Trophoblast cell (in vitro differentiated cells and primary cell): ENCODE measurements at regions not wholly inside any gene's neighbourhood (a gene's known extent, or its start where the extent isn't known, plus 50 kb on each side); places are given as distances from the start of the nearest gene placed in this dataset.

ENCODE experiments used
- DNase-seq, 2 donors: peaks; one replicate each; pipeline ENCODE4 v3.0.0-alpha.2; 2016
- H2AFZ ChIP-seq: 2 replicates; pipeline ENCODE4 v1.6.1; 2013; ENCODE audit warnings: low read length, moderate library complexity, mild to moderate bottlenecking; ENCODE audit not compliant: insufficient read depth, poor library complexity
- H2AK5ac ChIP-seq: 2 replicates; pipeline ENCODE4 v1.6.1; 2013; ENCODE audit warnings: mild to moderate bottlenecking, low read length
- H2BK120ac ChIP-seq: 2 replicates; pipeline ENCODE4 v1.6.1; 2013; ENCODE audit warnings: low read length, mild to moderate bottlenecking, moderate library complexity; ENCODE audit not compliant: insufficient read depth, poor library complexity
- H2BK12ac ChIP-seq: 2 replicates; pipeline ENCODE4 v1.6.1; 2013; ENCODE audit warnings: mild to moderate bottlenecking, low read length, moderate library complexity
- H2BK5ac ChIP-seq: 2 replicates; pipeline ENCODE4 v1.6.1; 2013; ENCODE audit warnings: low read length, low read depth, moderate library complexity, mild to moderate bottlenecking; ENCODE audit not compliant: poor library complexity
- H3K14ac ChIP-seq: 2 replicates; pipeline ENCODE4 v1.6.1; 2013; ENCODE audit warnings: mild to moderate bottlenecking, low read length
- H3K18ac ChIP-seq: 2 replicates; pipeline ENCODE4 v1.6.1; 2013; ENCODE audit warnings: mild to moderate bottlenecking, low read length
- H3K23ac ChIP-seq: 2 replicates; pipeline ENCODE4 v1.6.1; 2013; ENCODE audit warnings: low read length
- H3K27ac ChIP-seq: 2 replicates; pipeline ENCODE4 v1.5.1; 2013; ENCODE audit warnings: low read depth, mild to moderate bottlenecking, inconsistent platforms, low read length, moderate library complexity
- H3K27me3 ChIP-seq: 2 replicates; pipeline ENCODE4 v1.6.1; 2013; ENCODE audit warnings: inconsistent platforms, mild to moderate bottlenecking, low read length, moderate library complexity; ENCODE audit not compliant: insufficient read depth
- H3K36me3 ChIP-seq, 2 experiments: 1 replicate in 1 of 2; 2 replicates in 1 of 2; pipeline ENCODE4 v1.6.1; 2013; ENCODE audit warnings: low read length in 2 of 2, mild to moderate bottlenecking in 2 of 2, moderate library complexity in 1 of 2; ENCODE audit not compliant: insufficient read depth in 2 of 2, control insufficient read depth in 1 of 2
- H3K4ac ChIP-seq: 2 replicates; pipeline ENCODE4 v1.6.1; 2013; ENCODE audit warnings: low read depth, mild to moderate bottlenecking, low read length, moderate library complexity
- H3K4me1 ChIP-seq, 2 experiments: 1 replicate in 1 of 2; 2 replicates in 1 of 2; pipeline ENCODE4 v1.6.1; 2013; ENCODE audit warnings: low read length in 2 of 2, mild to moderate bottlenecking in 2 of 2, moderate library complexity in 1 of 2; ENCODE audit not compliant: insufficient read depth in 2 of 2, control insufficient read depth in 1 of 2
- H3K4me2 ChIP-seq: 2 replicates; pipeline ENCODE4 v1.6.1; 2013; ENCODE audit warnings: inconsistent platforms, mild to moderate bottlenecking, low read length, moderate library complexity
- H3K4me3 ChIP-seq: 2 replicates; pipeline ENCODE4 v1.5.1; 2013; ENCODE audit warnings: mild to moderate bottlenecking, low read depth, low read length, inconsistent platforms
- H3K79me1 ChIP-seq: one replicate; pipeline ENCODE4 v1.6.1; 2013; ENCODE audit warnings: low read length
- H3K79me2 ChIP-seq: 2 replicates; pipeline ENCODE4 v1.6.1; 2013; ENCODE audit warnings: low read length, mild to moderate bottlenecking; ENCODE audit not compliant: control insufficient read depth, insufficient read depth, poor library complexity
- H3K9ac ChIP-seq: 2 replicates; pipeline ENCODE4 v1.6.1; 2013; ENCODE audit warnings: mild to moderate bottlenecking, low read length
- H3K9me3 ChIP-seq: 2 replicates; pipeline ENCODE4 v1.6.1; 2013; ENCODE audit warnings: low read depth, mild to moderate bottlenecking, control low read depth, inconsistent platforms, low read length; ENCODE audit not compliant: insufficient read depth
- H4K12ac ChIP-seq: 2 replicates; pipeline ENCODE4 v1.6.1; 2013; ENCODE audit warnings: low read depth, mild to moderate bottlenecking, low read length, moderate library complexity
- H4K8ac ChIP-seq: 2 replicates; pipeline ENCODE4 v1.6.1; 2013; ENCODE audit warnings: low read depth, mild to moderate bottlenecking, low read length, moderate library complexity
- H4K91ac ChIP-seq: one replicate; pipeline ENCODE4 v1.6.1; 2013; ENCODE audit warnings: low read depth, mild to moderate bottlenecking, low read length, moderate library complexity
- WGBS: extraction: QIAGEN DNeasy Blood & Tissue Kit; methylation state at CpG from one replicate; pipeline ENCODE4 v1.1.7; 2013; ENCODE audit warnings: missing lambda C conversion rate; ENCODE audit not compliant: insufficient read length, insufficient coverage; ENCODE audit errors: extremely low coverage; 5-methylcytosine and 5-hydroxymethylcytosine counted together

GRCh38 chr3:173238091-173238490 is 97.1 kb upstream of the SPATA16 start:
- no CpG with 5 or more reads among the region's 3 CpGs for WGBS

GRCh38 chr3:173225351-173225750 is 84.3 kb upstream of the SPATA16 start:
- Histone ChIP-seq H2BK5ac (no peak overlapping the region), H3K4me2 (no peak overlapping the region), H3K9ac (no peak overlapping the region), H2BK12ac (no peak overlapping the region), H3K9me3 (no peaks in the 10 kb centered on the region), H3K18ac (no peak overlapping the region), H4K91ac (no peak overlapping the region), H3K79me2 (no peaks in the 10 kb centered on the region), H3K23ac (no peak overlapping the region), H3K27me3 (no peaks in the 10 kb centered on the region), H3K4ac (no peak overlapping the region), H4K12ac (no peak overlapping the region), H3K36me3 (no peaks in the 10 kb centered on the region), H4K8ac (no peak overlapping the region), H3K27ac (no peak overlapping the region), H3K79me1 (no peaks in the 10 kb centered on the region), H3K4me3 (no peak overlapping the region), H2AK5ac (no peak overlapping the region), H3K4me1 (no peaks in the 10 kb centered on the region), H2BK120ac (no peak overlapping the region), H3K14ac (no peak overlapping the region), H2AFZ (no peak overlapping the region)
- DNase-seq, result no peak
- no CpG with 5 or more reads among the region's 3 CpGs for WGBS

More at GRCh38 chr3:173238091-173238490, 97.1 kb upstream of the SPATA16 start:
- Histone ChIP-seq H3K4ac (no peak overlapping the region), H2BK120ac (no peak overlapping the region), H2AK5ac (no peak overlapping the region), H3K9ac (no peak overlapping the region), H3K18ac (no peak overlapping the region), H3K23ac (no peak overlapping the region), H3K4me3 (no peak overlapping the region), H4K12ac (no peak overlapping the region), H2AFZ (no peak overlapping the region), H2BK5ac (no peak overlapping the region), H3K36me3 (no peaks in the 10 kb centered on the region), H3K4me1 (no peaks in the 10 kb centered on the region), H3K14ac (no peak overlapping the region), H4K8ac (no peak overlapping the region), H2BK12ac (no peak overlapping the region), H4K91ac (no peak overlapping the region), H3K4me2 (no peak overlapping the region), H3K9me3 (no peaks in the 10 kb centered on the region), H3K27ac (no peak overlapping the region), H3K79me2 (no peaks in the 10 kb centered on the region), H3K27me3 (no peaks in the 10 kb centered on the region), H3K79me1 (no peaks in the 10 kb centered on the region)
- DNase-seq, result no peak

- H3K9me3 ChIP-seq, result no peaks in the 10 kb centered on the region
- no peak overlapping the region for H2BK5ac ChIP-seq
- peak in 1 of 2 donors; percentile 10 for DNase-seq
- H2BK12ac ChIP-seq, result no peak overlapping the region
- H3K27ac ChIP-seq, result no peak overlapping the region
- no peak overlapping the region for H4K8ac ChIP-seq
- H4K12ac ChIP-seq, result no peak overlapping the region
- no peak overlapping the region for H2AFZ ChIP-seq
- no peaks in the 10 kb centered on the region for H3K36me3 ChIP-seq
- no peaks in the 10 kb centered on the region for H3K27me3 ChIP-seq
- H3K4me2 ChIP-seq, result no peak overlapping the region
- WGBS, result no CpG with 5 or more reads among the region's 1 CpG
- no peak overlapping the region for H3K9ac ChIP-seq
- no peak overlapping the region for H3K4me3 ChIP-seq
- H3K79me1 ChIP-seq, result no peaks in the 10 kb centered on the region
- no peak overlapping the region for H2AK5ac ChIP-seq
- no peaks in the 10 kb centered on the region for H3K4me1 ChIP-seq
- H2BK120ac ChIP-seq, result no peak overlapping the region
- H3K79me2 ChIP-seq, result no peaks in the 10 kb centered on the region
- no peak overlapping the region for H3K23ac ChIP-seq
- no peak overlapping the region for H4K91ac ChIP-seq
- H3K18ac ChIP-seq, result no peak overlapping the region
- no peak overlapping the region for H3K14ac ChIP-seq
- no peak overlapping the region for H3K4ac ChIP-seq
These were observed 80.0 kb upstream of the SPATA16 start for GRCh38 chr3:173221010-173221409.

GRCh38 chr3:173217127-173217526 is 76.1 kb upstream of the SPATA16 start:
- Histone ChIP-seq H4K12ac (no peak overlapping the region), H4K91ac (no peak overlapping the region), H3K18ac (no peak overlapping the region), H3K27me3 (no peaks in the 10 kb centered on the region), H3K79me2 (no peaks in the 10 kb centered on the region), H3K4ac (no peak overlapping the region), H2BK12ac (no peak overlapping the region), H3K14ac (no peak overlapping the region), H3K4me1 (peaks cover 3% of the 10 kb centered on the region in 2 experiments), H3K4me2 (no peak overlapping the region), H3K23ac (no peak overlapping the region), H3K79me1 (no peaks in the 10 kb centered on the region), H2BK5ac (no peak overlapping the region), H2AFZ (no peak overlapping the region), H3K4me3 (no peak overlapping the region), H4K8ac (no peak overlapping the region), H3K36me3 (no peaks in the 10 kb centered on the region), H2AK5ac (no peak overlapping the region), H3K27ac (no peak overlapping the region), H2BK120ac (no peak overlapping the region), H3K9ac (no peak overlapping the region), H3K9me3 (no peaks in the 10 kb centered on the region)
- DNase-seq, result no peak
- no CpG with 5 or more reads among the region's 3 CpGs for WGBS
